Smooth muscle cell (in vitro differentiated cells): ENCODE measurements at regions not wholly inside any gene's neighbourhood (a gene's known extent, or its start where the extent isn't known, plus 50 kb on each side); places are given as distances from the start of the nearest gene placed in this dataset.

Experiments
- DNase-seq: peaks from one replicate; lab custom pipeline; 2025; ENCODE audit not compliant: unreplicated experiment; lab: John Stamatoyannopoulos, UW
- H2AFZ ChIP-seq: fragments of 200-600 bp; sonication (generic); 2 replicates; pipeline ENCODE4 v1.6.0; 2016; ENCODE audit warnings: antibody characterized with exemption, low read depth, mild to moderate bottlenecking
- H3F3A ChIP-seq: fragments of 200-600 bp; sonication (generic); 2 replicates; pipeline ENCODE4 v1.6.0; 2017; ENCODE audit warnings: antibody characterized with exemption, low read depth
- H3K27ac ChIP-seq: fragments of 200-600 bp; sonication (generic); 2 replicates; pipeline ENCODE4 v1.5.1; 2016; ENCODE audit warnings: low read depth, mild to moderate bottlenecking
- H3K27me3 ChIP-seq: fragments of 200-600 bp; sonication (generic); 2 replicates; pipeline ENCODE4 v1.6.1; 2016; ENCODE audit warnings: low read depth, mild to moderate bottlenecking
- H3K36me3 ChIP-seq: fragments of 200-600 bp; sonication (generic); 2 replicates; pipeline ENCODE4 v1.5.1; 2016; ENCODE audit warnings: low read depth
- H3K4me1 ChIP-seq: fragments of 200-600 bp; sonication (generic); 2 replicates; pipeline ENCODE4 v1.5.1; 2016; ENCODE audit warnings: low read depth
- H3K4me2 ChIP-seq: fragments of 200-600 bp; sonication (generic); 2 replicates; pipeline ENCODE4 v1.6.0; 2016; ENCODE audit warnings: mild to moderate bottlenecking
- H3K4me3 ChIP-seq: fragments of 200-600 bp; sonication (generic); 2 replicates; pipeline ENCODE4 v1.5.1; 2016; ENCODE audit warnings: mild to moderate bottlenecking
- H3K79me2 ChIP-seq: fragments of 200-600 bp; sonication (generic); 2 replicates; pipeline ENCODE4 v1.6.0; 2016; ENCODE audit warnings: low read depth, mild to moderate bottlenecking
- H3K9ac ChIP-seq: fragments of 200-600 bp; sonication (generic); 2 replicates; pipeline ENCODE4 v1.6.0; 2016; ENCODE audit warnings: low read depth
- H3K9me3 ChIP-seq: fragments of 200-600 bp; sonication (generic); replicated peaks from 2 replicates; pipeline ENCODE4 v1.5.1; 2016; ENCODE audit warnings: low read depth
- H4K20me1 ChIP-seq: fragments of 200-600 bp; sonication (generic); 2 replicates; pipeline ENCODE4 v1.6.0; 2016; ENCODE audit warnings: low read depth
- WGBS: methylation state at CpG from one replicate; pipeline ENCODE4 v1.1.7; 2016; ENCODE audit warnings: low lambda C conversion rate; 5-methylcytosine and 5-hydroxymethylcytosine counted together
- TF ChIP-seq, protein P1 (sequence below): fragments of 200-600 bp; sonication (generic); IDR thresholded peaks from 2 replicates; pipeline ENCODE4 v1.5.1; 2017; ENCODE audit warnings: borderline replicate concordance, mild to moderate bottlenecking, antibody characterized with exemption; ENCODE audit not compliant: insufficient read depth, poor library complexity, severe bottlenecking

DNA sequence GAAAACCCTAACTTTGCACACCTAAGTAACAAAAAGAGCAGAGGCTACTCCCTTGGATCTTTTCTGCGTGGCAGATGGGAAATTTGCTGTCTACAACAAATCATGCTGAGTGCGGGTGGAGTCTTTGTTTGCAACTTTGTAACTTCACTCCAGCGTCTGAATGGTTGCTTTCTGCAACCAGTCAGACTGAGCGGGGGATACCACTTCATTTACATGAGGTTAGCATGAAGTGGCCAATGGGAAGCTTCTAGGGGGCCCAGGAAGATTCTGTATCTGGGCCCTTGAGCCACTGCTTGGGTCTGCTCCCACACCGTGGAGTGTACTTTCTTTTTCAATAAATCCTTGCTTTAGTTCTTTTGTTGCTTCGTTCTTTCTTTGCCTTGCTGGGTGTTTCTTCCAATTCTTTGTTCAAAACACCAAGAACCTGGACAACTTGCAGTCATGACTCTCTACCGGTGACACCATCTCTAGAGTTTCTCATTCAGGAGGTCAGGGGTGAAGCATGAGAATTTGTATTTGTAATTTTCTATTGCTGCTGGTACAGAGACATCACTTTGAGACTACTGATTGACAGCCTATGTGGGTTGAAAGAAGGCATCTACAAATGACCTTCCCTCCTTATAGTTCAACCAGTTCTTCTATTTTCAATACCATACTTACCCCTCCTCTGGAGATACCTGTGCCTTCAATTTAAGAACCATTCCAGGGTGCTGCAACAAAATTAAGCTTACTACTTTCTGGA lies 55.8 kb upstream of the RC3H1 start:
- Histone ChIP-seq H3K9ac (no peak overlapping the region), H3K4me1 (no peaks in the 10 kb centered on the region), H3K27me3 (no peaks in the 10 kb centered on the region), H3K79me2 (no peaks in the 10 kb centered on the region), H3K27ac (no peak overlapping the region), H3K36me3 (no peaks in the 10 kb centered on the region), H3K4me2 (no peak overlapping the region), H2AFZ (peak overlapping the region; percentile 77), H3K9me3 (no peaks in the 10 kb centered on the region), H3K4me3 (no peak overlapping the region), H3F3A (no peaks in the 10 kb centered on the region), H4K20me1 (no peaks in the 10 kb centered on the region)
- TF ChIP-seq, protein P1, sequence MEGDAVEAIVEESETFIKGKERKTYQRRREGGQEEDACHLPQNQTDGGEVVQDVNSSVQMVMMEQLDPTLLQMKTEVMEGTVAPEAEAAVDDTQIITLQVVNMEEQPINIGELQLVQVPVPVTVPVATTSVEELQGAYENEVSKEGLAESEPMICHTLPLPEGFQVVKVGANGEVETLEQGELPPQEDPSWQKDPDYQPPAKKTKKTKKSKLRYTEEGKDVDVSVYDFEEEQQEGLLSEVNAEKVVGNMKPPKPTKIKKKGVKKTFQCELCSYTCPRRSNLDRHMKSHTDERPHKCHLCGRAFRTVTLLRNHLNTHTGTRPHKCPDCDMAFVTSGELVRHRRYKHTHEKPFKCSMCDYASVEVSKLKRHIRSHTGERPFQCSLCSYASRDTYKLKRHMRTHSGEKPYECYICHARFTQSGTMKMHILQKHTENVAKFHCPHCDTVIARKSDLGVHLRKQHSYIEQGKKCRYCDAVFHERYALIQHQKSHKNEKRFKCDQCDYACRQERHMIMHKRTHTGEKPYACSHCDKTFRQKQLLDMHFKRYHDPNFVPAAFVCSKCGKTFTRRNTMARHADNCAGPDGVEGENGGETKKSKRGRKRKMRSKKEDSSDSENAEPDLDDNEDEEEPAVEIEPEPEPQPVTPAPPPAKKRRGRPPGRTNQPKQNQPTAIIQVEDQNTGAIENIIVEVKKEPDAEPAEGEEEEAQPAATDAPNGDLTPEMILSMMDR = no peak
- DNase-seq = no peak
- 73% methylated on average over 7 of the region's 7 CpGs for WGBS

DNA sequence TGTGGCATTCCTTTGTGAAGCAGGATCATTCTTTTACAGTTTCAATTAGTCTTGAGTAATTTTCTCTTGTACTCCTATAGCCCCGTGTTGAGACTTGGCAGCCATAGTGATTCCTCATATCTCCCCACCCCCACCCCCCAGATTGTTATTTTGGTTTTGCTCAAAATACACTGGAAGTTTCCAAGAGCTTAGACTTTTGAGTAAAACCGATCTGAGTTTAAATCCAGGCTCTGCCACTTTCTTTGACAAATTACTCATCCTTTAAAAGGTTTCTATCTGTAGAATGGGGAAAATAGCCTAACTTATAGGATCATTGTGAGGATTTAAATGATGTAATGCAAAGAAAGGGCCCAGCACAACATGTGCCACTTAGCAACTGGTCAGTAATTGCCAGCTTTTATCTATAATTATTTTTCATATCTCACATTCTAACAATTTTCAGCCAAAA lies 53.1 kb upstream of the RC3H1 start:
- Histone ChIP-seq H3K27ac (no peak overlapping the region), H4K20me1 (no peaks in the 10 kb centered on the region), H3K36me3 (no peaks in the 10 kb centered on the region), H3K9ac (no peak overlapping the region), H3K4me1 (no peaks in the 10 kb centered on the region), H3K4me3 (no peak overlapping the region), H3K27me3 (no peaks in the 10 kb centered on the region), H3K79me2 (no peaks in the 10 kb centered on the region), H3K4me2 (no peak overlapping the region), H3K9me3 (no peaks in the 10 kb centered on the region), H3F3A (no peaks in the 10 kb centered on the region), H2AFZ (no peak overlapping the region)
- TF ChIP-seq, protein P1 = no peak
- no peak for DNase-seq
- WGBS = 64% methylated on average over 2 of the region's 2 CpGs

DNA sequence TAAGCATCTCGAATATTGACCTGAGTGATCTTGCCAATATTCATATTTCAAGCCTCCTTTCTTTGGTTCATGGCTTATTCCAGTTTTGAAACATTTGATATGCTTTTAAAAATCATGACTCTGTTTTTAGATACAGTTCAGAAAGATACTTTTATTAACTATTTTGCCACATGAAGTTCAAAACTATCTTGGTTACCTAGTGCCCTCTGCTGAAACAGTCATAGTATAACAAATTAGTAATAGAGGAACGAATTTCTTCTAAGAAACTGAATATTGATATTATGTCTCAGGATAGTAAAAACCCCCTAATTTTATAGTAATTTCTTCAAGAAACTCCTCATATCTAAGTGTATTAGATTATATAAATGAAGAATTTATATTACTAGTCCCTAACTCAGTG lies 52.6 kb upstream of the RC3H1 start:
- Histone ChIP-seq H3K27me3 (no peaks in the 10 kb centered on the region), H3K36me3 (no peaks in the 10 kb centered on the region), H3K4me1 (no peaks in the 10 kb centered on the region), H3F3A (no peaks in the 10 kb centered on the region), H3K4me2 (no peak overlapping the region), H3K79me2 (no peaks in the 10 kb centered on the region), H4K20me1 (no peaks in the 10 kb centered on the region), H3K9ac (no peak overlapping the region), H2AFZ (no peak overlapping the region), H3K9me3 (no peaks in the 10 kb centered on the region), H3K27ac (no peak overlapping the region), H3K4me3 (no peak overlapping the region)
- TF ChIP-seq, protein P1 = peak; percentile 32
- no peak for DNase-seq
- WGBS = 88% methylated on average over 2 of the region's 2 CpGs

DNA sequence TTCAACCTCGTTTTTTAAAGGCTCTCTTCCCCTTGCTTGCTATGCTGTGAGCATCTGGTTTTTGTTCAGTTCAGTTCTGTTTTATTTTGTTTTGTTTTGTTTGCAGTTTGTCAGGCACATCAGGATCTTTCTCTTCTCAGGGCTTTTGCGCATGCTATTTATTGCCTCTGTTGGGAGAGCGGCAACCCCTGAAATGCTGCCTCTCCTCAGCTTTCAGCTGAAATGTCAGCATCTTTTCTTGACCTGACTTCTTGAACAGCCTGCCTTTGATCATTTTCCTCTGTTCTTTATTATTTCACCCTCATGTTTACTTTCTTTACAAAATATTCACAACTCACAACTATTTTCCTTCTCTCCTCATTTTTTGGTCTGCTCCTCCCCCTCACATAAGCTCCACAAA lies 50.4 kb upstream of the RC3H1 start:
- H2AFZ ChIP-seq = no peak overlapping the region
- H3K9me3 ChIP-seq = no peaks in the 10 kb centered on the region
- H3K4me3 ChIP-seq = no peak overlapping the region
- no peak overlapping the region for H3K4me2 ChIP-seq
- 52% methylated on average over 3 of the region's 3 CpGs for WGBS
- H3K36me3 ChIP-seq = no peaks in the 10 kb centered on the region
- no peaks in the 10 kb centered on the region for H3K4me1 ChIP-seq
- no peaks in the 10 kb centered on the region for H4K20me1 ChIP-seq
- H3K27ac ChIP-seq = no peak overlapping the region
- H3K27me3 ChIP-seq = no peaks in the 10 kb centered on the region
- TF ChIP-seq, protein P1 = no peak
- no peak overlapping the region for H3K9ac ChIP-seq
- H3K79me2 ChIP-seq = no peaks in the 10 kb centered on the region
- H3F3A ChIP-seq = no peaks in the 10 kb centered on the region
- DNase-seq = no peak
